GM23338 (cell line): ENCODE measurements at regions not wholly inside any gene's neighbourhood (a gene's known extent, or its start where the extent isn't known, plus 50 kb on each side); places are given as distances from the start of the nearest gene placed in this dataset.

ENCODE experiments used
- ATAC-seq: fragments of 200-7000 bp; cut with Tn5 transposase; 3 replicates; pipeline ENCODE4 v1.9.1; 2020
- DNase-seq: peaks from one replicate; pipeline ENCODE4 v3.0.0-alpha.2; 2015; ENCODE audit warnings: low spot score
- H2AFZ ChIP-seq: fragments of 200-600 bp; sonication (generic); 2 replicates; pipeline ENCODE4 v1.8.0; 2016; ENCODE audit warnings: antibody characterized with exemption, mild to moderate bottlenecking, moderate library complexity
- H3F3A ChIP-seq: fragments of 200-600 bp; sonication (generic); replicated peaks from 2 replicates; pipeline ENCODE4 v1.8.0; 2017; ENCODE audit warnings: antibody characterized with exemption, mixed run types, low read depth
- H3K27ac ChIP-seq: fragments of 200-600 bp; sonication (generic); 2 replicates; pipeline ENCODE4 v1.6.1; 2016; ENCODE audit warnings: low read depth
- H3K27me3 ChIP-seq: fragments of 200-600 bp; sonication (generic); 2 replicates; pipeline ENCODE4 v1.8.0; 2016; ENCODE audit warnings: mild to moderate bottlenecking, mixed run types, moderate library complexity; ENCODE audit not compliant: insufficient read depth
- H3K36me3 ChIP-seq: fragments of 200-600 bp; sonication (generic); 2 replicates; pipeline ENCODE4 v1.8.0; 2016; ENCODE audit warnings: mild to moderate bottlenecking; ENCODE audit not compliant: insufficient read depth
- H3K4me1 ChIP-seq: fragments of 200-600 bp; sonication (generic); 2 replicates; pipeline ENCODE4 v1.8.0; 2016; ENCODE audit warnings: mild to moderate bottlenecking, moderate library complexity; ENCODE audit not compliant: insufficient read depth
- H3K4me2 ChIP-seq: fragments of 200-600 bp; sonication (generic); 2 replicates; pipeline ENCODE4 v1.7.1; 2017; ENCODE audit warnings: mixed run types
- H3K4me3 ChIP-seq: fragments of 200-600 bp; sonication (generic); 2 replicates; pipeline ENCODE4 v1.6.1; 2016; ENCODE audit warnings: mixed run types
- H3K79me2 ChIP-seq: fragments of 200-600 bp; sonication (generic); replicated peaks from 2 replicates; pipeline ENCODE4 v1.8.0; 2017; ENCODE audit warnings: mild to moderate bottlenecking; ENCODE audit not compliant: insufficient read depth
- H3K9me2 ChIP-seq: fragments of 200-600 bp; sonication (generic); 2 replicates; pipeline ENCODE4 v1.8.0; 2017; ENCODE audit not compliant: insufficient read depth
- H4K20me1 ChIP-seq: fragments of 200-600 bp; sonication (generic); replicated peaks from 2 replicates; pipeline ENCODE4 v1.8.0; 2017; ENCODE audit warnings: mild to moderate bottlenecking; ENCODE audit not compliant: insufficient read depth
- H3K27ac Mint-ChIP-seq: 2 replicates; pipeline ENCODE4 v1.8.0; 2020; ENCODE audit warnings: inconsistent platforms, mild to moderate bottlenecking, moderate library complexity, mixed read lengths
- H3K27me3 Mint-ChIP-seq: 3 replicates; pipeline ENCODE4 v1.8.0; 2022; ENCODE audit warnings: low read depth, mild to moderate bottlenecking, moderate library complexity, mixed read lengths, inconsistent platforms; ENCODE audit not compliant: insufficient read depth, poor library complexity
- H3K36me3 Mint-ChIP-seq: 3 replicates; pipeline ENCODE4 v1.8.0; 2021; ENCODE audit warnings: low read depth, mild to moderate bottlenecking, inconsistent platforms, moderate library complexity, mixed read lengths
- H3K4me1 Mint-ChIP-seq: 3 replicates; pipeline ENCODE4 v1.8.0; 2020; ENCODE audit warnings: mild to moderate bottlenecking, inconsistent platforms, mixed read lengths
- H3K4me3 Mint-ChIP-seq: 3 replicates; pipeline ENCODE4 v1.8.0; 2021; ENCODE audit warnings: moderate library complexity, mild to moderate bottlenecking, inconsistent platforms, mixed read lengths
- H3K9me3 Mint-ChIP-seq: 3 replicates; pipeline ENCODE4 v1.8.0; 2020; ENCODE audit warnings: moderate library complexity, mild to moderate bottlenecking, inconsistent platforms, mixed read lengths
- CREB1 ChIP-seq: fragments of 250-450 bp; sonication (Bioruptor Pico); IDR thresholded peaks from 2 replicates; pipeline ENCODE4 v1.5.0; 2020; ENCODE audit warnings: low read depth, mild to moderate bottlenecking, moderate library complexity
- EZH2 ChIP-seq: fragments of 200-600 bp; sonication (generic); IDR thresholded peaks from one replicate; pipeline ENCODE4 v1.8.0; 2017; ENCODE audit warnings: antibody characterized with exemption, mild to moderate bottlenecking, low read depth; ENCODE audit not compliant: unreplicated experiment
- NANOG ChIP-seq: IDR thresholded peaks from 2 replicates; pipeline ENCODE4 v1.6.1; 2016; ENCODE audit warnings: antibody characterized with exemption, borderline replicate concordance
- ZNF331 ChIP-seq: fragments of 250-450 bp; sonication (Bioruptor Pico); IDR thresholded peaks from 2 replicates; pipeline ENCODE4 v1.5.0; 2020; ENCODE audit warnings: low read depth, mild to moderate bottlenecking, moderate library complexity
- TF ChIP-seq, protein P1 (sequence below): fragments of 250-450 bp; sonication (Bioruptor Pico); IDR thresholded peaks from 2 replicates; pipeline ENCODE4 v1.5.0; 2020; ENCODE audit warnings: mild to moderate bottlenecking, moderate library complexity
- TF ChIP-seq, protein P2 (sequence below), 2 experiments: fragments of 200-600 bp in 1 of 2; sonication (generic) in 1 of 2; conservative IDR thresholded peaks; 2 replicates each; pipeline versions ENCODE4 v1.5.1 to v1.6.1; 2016 to 2017; ENCODE audit warnings: antibody characterized with exemption in 2 of 2, low read depth in 2 of 2, mild to moderate bottlenecking in 2 of 2, moderate library complexity in 1 of 2

DNA sequence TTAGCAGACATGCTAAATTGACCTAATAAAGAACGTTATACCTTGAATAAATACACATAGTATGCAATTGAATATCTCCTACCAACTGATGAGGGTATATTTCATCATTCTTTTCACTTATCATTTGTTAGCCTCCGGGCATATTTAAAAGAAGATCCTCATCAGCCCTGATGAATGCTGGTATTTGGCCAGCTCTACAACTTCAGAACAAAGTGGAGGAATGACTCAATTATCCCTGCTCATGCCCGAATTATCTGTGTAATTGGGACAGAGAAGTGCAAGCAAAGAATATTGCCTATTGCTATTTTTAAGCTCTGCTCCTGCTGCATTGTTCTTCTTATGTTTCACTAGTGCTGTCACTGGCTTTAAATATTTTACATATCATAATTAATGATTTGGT lies 622.1 kb downstream of the METTL15 start:
- no peak overlapping the region for H3K4me3 Mint-ChIP-seq
- H2AFZ ChIP-seq: no peak overlapping the region
- H4K20me1 ChIP-seq: no peaks in the 10 kb centered on the region
- no peak overlapping the region for H3K27ac Mint-ChIP-seq
- H3K9me2 ChIP-seq: peaks cover 14% of the 10 kb centered on the region
- peaks cover 15% of the 10 kb centered on the region for H3K4me1 ChIP-seq
- H3K27ac ChIP-seq: no peak overlapping the region
- TF ChIP-seq NANOG: no peak
- TF ChIP-seq CREB1: no peak
- TF ChIP-seq, protein P1, sequence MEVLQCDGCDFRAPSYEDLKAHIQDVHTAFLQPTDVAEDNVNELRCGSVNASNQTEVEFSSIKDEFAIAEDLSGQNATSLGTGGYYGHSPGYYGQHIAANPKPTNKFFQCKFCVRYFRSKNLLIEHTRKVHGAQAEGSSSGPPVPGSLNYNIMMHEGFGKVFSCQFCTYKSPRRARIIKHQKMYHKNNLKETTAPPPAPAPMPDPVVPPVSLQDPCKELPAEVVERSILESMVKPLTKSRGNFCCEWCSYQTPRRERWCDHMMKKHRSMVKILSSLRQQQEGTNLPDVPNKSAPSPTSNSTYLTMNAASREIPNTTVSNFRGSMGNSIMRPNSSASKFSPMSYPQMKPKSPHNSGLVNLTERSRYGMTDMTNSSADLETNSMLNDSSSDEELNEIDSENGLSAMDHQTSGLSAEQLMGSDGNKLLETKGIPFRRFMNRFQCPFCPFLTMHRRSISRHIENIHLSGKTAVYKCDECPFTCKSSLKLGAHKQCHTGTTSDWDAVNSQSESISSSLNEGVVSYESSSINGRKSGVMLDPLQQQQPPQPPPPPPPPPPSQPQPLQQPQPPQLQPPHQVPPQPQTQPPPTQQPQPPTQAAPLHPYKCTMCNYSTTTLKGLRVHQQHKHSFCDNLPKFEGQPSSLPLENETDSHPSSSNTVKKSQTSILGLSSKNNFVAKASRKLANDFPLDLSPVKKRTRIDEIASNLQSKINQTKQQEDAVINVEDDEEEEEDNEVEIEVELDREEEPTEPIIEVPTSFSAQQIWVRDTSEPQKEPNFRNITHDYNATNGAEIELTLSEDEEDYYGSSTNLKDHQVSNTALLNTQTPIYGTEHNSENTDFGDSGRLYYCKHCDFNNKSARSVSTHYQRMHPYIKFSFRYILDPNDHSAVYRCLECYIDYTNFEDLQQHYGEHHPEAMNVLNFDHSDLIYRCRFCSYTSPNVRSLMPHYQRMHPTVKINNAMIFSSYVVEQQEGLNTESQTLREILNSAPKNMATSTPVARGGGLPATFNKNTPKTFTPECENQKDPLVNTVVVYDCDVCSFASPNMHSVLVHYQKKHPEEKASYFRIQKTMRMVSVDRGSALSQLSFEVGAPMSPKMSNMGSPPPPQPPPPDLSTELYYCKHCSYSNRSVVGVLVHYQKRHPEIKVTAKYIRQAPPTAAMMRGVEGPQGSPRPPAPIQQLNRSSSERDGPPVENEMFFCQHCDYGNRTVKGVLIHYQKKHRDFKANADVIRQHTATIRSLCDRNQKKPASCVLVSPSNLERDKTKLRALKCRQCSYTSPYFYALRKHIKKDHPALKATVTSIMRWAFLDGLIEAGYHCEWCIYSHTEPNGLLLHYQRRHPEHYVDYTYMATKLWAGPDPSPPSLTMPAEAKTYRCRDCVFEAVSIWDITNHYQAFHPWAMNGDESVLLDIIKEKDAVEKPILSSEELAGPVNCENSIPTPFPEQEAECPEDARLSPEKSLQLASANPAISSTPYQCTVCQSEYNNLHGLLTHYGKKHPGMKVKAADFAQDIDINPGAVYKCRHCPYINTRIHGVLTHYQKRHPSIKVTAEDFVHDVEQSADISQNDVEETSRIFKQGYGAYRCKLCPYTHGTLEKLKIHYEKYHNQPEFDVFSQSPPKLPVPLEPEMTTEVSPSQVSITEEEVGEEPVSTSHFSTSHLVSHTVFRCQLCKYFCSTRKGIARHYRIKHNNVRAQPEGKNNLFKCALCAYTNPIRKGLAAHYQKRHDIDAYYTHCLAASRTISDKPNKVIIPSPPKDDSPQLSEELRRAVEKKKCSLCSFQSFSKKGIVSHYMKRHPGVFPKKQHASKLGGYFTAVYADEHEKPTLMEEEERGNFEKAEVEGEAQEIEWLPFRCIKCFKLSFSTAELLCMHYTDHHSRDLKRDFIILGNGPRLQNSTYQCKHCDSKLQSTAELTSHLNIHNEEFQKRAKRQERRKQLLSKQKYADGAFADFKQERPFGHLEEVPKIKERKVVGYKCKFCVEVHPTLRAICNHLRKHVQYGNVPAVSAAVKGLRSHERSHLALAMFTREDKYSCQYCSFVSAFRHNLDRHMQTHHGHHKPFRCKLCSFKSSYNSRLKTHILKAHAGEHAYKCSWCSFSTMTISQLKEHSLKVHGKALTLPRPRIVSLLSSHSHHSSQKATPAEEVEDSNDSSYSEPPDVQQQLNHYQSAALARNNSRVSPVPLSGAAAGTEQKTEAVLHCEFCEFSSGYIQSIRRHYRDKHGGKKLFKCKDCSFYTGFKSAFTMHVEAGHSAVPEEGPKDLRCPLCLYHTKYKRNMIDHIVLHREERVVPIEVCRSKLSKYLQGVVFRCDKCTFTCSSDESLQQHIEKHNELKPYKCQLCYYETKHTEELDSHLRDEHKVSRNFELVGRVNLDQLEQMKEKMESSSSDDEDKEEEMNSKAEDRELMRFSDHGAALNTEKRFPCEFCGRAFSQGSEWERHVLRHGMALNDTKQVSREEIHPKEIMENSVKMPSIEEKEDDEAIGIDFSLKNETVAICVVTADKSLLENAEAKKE: no peak
- no peak for TF ChIP-seq EZH2
- TF ChIP-seq ZNF331 (CRISPR knock-in tag): no peak
- TF ChIP-seq, protein P2, sequence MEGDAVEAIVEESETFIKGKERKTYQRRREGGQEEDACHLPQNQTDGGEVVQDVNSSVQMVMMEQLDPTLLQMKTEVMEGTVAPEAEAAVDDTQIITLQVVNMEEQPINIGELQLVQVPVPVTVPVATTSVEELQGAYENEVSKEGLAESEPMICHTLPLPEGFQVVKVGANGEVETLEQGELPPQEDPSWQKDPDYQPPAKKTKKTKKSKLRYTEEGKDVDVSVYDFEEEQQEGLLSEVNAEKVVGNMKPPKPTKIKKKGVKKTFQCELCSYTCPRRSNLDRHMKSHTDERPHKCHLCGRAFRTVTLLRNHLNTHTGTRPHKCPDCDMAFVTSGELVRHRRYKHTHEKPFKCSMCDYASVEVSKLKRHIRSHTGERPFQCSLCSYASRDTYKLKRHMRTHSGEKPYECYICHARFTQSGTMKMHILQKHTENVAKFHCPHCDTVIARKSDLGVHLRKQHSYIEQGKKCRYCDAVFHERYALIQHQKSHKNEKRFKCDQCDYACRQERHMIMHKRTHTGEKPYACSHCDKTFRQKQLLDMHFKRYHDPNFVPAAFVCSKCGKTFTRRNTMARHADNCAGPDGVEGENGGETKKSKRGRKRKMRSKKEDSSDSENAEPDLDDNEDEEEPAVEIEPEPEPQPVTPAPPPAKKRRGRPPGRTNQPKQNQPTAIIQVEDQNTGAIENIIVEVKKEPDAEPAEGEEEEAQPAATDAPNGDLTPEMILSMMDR (conservative IDR thresholded peaks at IDR 0.05; ENCODE audit: low read depth in 2 of 2): no peak
- peaks cover 3% of the 10 kb centered on the region for H3K27me3 Mint-ChIP-seq
- DNase-seq (no peak), ATAC-seq (no peak)
- no peak overlapping the region for H3K4me2 ChIP-seq
- peaks cover 6% of the 10 kb centered on the region for H3K9me3 Mint-ChIP-seq
- H3K4me3 ChIP-seq: no peak overlapping the region
- peaks cover 19% of the 10 kb centered on the region for H3K4me1 Mint-ChIP-seq
- no peaks in the 10 kb centered on the region for H3K79me2 ChIP-seq
- H3F3A ChIP-seq: no peaks in the 10 kb centered on the region
- H3K27me3 ChIP-seq: no peaks in the 10 kb centered on the region
- H3K36me3 Mint-ChIP-seq: peaks cover 10% of the 10 kb centered on the region
- H3K36me3 ChIP-seq: no peaks in the 10 kb centered on the region
